ENCODE measurements at regions not wholly inside any gene's neighbourhood (a gene's known extent, or its start where the extent isn't known, plus 50 kb on each side); places are given as distances from the start of the nearest gene placed in this dataset.

DNA sequence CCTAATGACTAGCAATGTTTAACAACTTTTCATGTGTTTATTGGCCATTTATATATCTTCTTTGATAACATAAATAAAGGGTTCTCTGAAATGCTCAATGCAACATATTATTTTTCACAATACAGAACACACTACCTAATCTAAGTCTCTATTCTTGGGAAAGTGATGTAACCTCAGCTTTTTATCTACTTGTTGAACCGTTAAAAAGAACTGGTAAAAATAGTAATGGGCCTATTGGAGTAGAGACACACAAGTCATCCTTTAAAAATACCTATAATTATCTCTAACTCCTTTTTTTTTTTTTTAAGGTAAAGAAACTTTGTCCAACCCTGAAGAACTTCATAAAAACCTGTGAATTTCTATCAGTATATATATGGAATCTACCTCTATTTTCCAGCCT, 1067.7 kb upstream of the CELF4 start:
- no TSS peak for BruUV-seq (replicated peaks)
- H3K4me3 ChIP-seq = no peak overlapping the region
- H3K9me3 ChIP-seq (replicated peaks; ENCODE audit: control insufficient read depth, insufficient read depth, low read length) = no peaks in the 10 kb centered on the region
- TF ChIP-seq LARP7 (IDR thresholded peaks at IDR 0.05) = no peak
- TF ChIP-seq STAT1 (conservative IDR thresholded peaks at IDR 0.05) = no peak
- TF ChIP-seq ATF2 (IDR thresholded peaks at IDR 0.05; ENCODE audit: low read length) = no peak
- TF ChIP-seq IKZF1 (conservative IDR thresholded peaks at IDR 0.05) = no peak
- no peak for TF ChIP-seq NR2C1 (IDR thresholded peaks at IDR 0.05)
- 4% methylated on average over 1 of the region's 1 CpG for WGBS (ENCODE audit: insufficient coverage, insufficient replicate concordance, low lambda C conversion rate, missing lambda C conversion rate)
- H3K27ac ChIP-seq (ENCODE audit: control insufficient read depth, insufficient read depth) = no peak overlapping the region
- ChIA-PET SMC1A (ENCODE audit: uncharacterized antibody, unreplicated experiment) (no interaction called here), CTCF (no interaction called here), RAD21 (ENCODE audit: unreplicated experiment) (no interaction called here), POLR2A (no interaction called here)
- in situ Hi-C loops (cut with MboI) (no loop called here), intact Hi-C loops (cut with micrococcal nuclease; ENCODE audit: unreplicated experiment) (no loop called here)
- H3K27me3 ChIP-seq (replicated peaks in 1 of 2; ENCODE audit: control insufficient read depth in 2 of 2, insufficient read depth in 2 of 2, low read length in 1 of 2) = no peaks in the 10 kb centered on the region
- ATAC-seq (no peak), FAIRE-seq (no peak), DNase-seq (ENCODE audit: low read depth, low spot score) (no peak)
- H2AFZ ChIP-seq (ENCODE audit: control insufficient read depth, low read depth, low read length) = no peak overlapping the region
- no peaks in the 10 kb centered on the region for H3K36me3 ChIP-seq (ENCODE audit: control insufficient read depth in 2 of 2, insufficient read depth in 2 of 2, low read length in 1 of 2)
- H3K4me2 ChIP-seq (ENCODE audit: control insufficient read depth, insufficient read depth) = no peak overlapping the region
- H3K4me1 ChIP-seq (ENCODE audit: control insufficient read depth, insufficient read depth, low read length) = no peaks in the 10 kb centered on the region
- H3K9ac ChIP-seq (ENCODE audit: control insufficient read depth, insufficient read depth, low read length) = no peak overlapping the region
- no peaks in the 10 kb centered on the region for H3K79me2 ChIP-seq (ENCODE audit: control insufficient read depth, insufficient read depth, low read length)
- H4K20me1 ChIP-seq (ENCODE audit: control insufficient read depth, insufficient read depth) = no peaks in the 10 kb centered on the region

DNA sequence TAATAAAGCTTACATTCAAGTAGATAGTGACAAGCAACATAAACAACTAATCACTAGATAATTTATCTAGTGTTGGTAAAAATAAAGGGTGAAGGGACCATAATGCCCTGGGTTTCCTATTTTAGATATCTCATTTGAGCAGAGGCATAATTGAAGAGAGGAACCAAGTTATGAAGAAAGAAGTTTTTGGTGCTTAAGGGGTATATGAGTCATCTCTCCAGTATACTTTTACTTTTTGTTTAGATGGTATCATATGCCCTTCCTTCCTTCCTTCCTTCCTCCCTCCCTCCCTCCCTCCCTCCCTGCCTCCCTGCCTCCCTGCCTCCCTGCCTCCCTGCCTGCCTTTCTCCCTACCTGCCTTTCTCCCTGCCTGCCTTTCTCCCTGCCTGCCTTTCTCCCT, 1053.5 kb upstream of the CELF4 start:
- BruUV-seq (replicated peaks) = no TSS peak
- H3K36me3 ChIP-seq (ENCODE audit: control insufficient read depth in 2 of 2, insufficient read depth in 2 of 2, low read length in 1 of 2) = no peaks in the 10 kb centered on the region
- RAD21 ChIA-PET (ENCODE audit: unreplicated experiment) = no interaction called here
- no peaks in the 10 kb centered on the region for H3K27me3 ChIP-seq (replicated peaks in 1 of 2; ENCODE audit: control insufficient read depth in 2 of 2, insufficient read depth in 2 of 2, low read length in 1 of 2)
- H3K79me2 ChIP-seq (ENCODE audit: control insufficient read depth, insufficient read depth, low read length) = no peaks in the 10 kb centered on the region
- ATAC-seq = peak; percentile 54; the same call in 2 of the 3 replicates
- CTCF ChIA-PET = interaction anchor here (1.1 kb wide), 1 partner anchor 9 kb away, joined by 4 read pairs; no protein-coding TSS in a partner anchor
- no peak for DNase-seq (ENCODE audit: low read depth, low spot score)
- SMC1A ChIA-PET (ENCODE audit: uncharacterized antibody, unreplicated experiment) = interaction anchor here (0.7 kb wide), 1 partner anchor 115 kb away, joined by 3 read pairs; no protein-coding TSS in a partner anchor
- no peaks in the 10 kb centered on the region for H4K20me1 ChIP-seq (ENCODE audit: control insufficient read depth, insufficient read depth)
- intact Hi-C loops (cut with micrococcal nuclease; ENCODE audit: unreplicated experiment) = no loop called here
- no peaks in the 10 kb centered on the region for H3K4me1 ChIP-seq (ENCODE audit: control insufficient read depth, insufficient read depth, low read length)
- H3K4me2 ChIP-seq (ENCODE audit: control insufficient read depth, insufficient read depth) = no peak overlapping the region
- no peak overlapping the region for H3K27ac ChIP-seq (ENCODE audit: control insufficient read depth, insufficient read depth)
- no peak overlapping the region for H3K4me3 ChIP-seq
- FAIRE-seq = no peak
- in situ Hi-C loops (cut with MboI) = no loop called here
- TF ChIP-seq POLR2A (IDR thresholded peaks at IDR 0.05; ENCODE audit: low read depth, low read length) (no peak), SMARCA5 (IDR thresholded peaks at IDR 0.05) (no peak)
- TF ChIP-seq, protein P1, sequence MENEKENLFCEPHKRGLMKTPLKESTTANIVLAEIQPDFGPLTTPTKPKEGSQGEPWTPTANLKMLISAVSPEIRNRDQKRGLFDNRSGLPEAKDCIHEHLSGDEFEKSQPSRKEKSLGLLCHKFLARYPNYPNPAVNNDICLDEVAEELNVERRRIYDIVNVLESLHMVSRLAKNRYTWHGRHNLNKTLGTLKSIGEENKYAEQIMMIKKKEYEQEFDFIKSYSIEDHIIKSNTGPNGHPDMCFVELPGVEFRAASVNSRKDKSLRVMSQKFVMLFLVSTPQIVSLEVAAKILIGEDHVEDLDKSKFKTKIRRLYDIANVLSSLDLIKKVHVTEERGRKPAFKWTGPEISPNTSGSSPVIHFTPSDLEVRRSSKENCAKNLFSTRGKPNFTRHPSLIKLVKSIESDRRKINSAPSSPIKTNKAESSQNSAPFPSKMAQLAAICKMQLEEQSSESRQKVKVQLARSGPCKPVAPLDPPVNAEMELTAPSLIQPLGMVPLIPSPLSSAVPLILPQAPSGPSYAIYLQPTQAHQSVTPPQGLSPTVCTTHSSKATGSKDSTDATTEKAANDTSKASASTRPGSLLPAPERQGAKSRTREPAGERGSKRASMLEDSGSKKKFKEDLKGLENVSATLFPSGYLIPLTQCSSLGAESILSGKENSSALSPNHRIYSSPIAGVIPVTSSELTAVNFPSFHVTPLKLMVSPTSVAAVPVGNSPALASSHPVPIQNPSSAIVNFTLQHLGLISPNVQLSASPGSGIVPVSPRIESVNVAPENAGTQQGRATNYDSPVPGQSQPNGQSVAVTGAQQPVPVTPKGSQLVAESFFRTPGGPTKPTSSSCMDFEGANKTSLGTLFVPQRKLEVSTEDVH (IDR thresholded peaks at IDR 0.05; ENCODE audit: low read depth, partially characterized antibody) = no peak
- POLR2A ChIA-PET = no interaction called here
- H3K9me3 ChIP-seq (replicated peaks; ENCODE audit: control insufficient read depth, insufficient read depth, low read length) = no peaks in the 10 kb centered on the region
- no peak overlapping the region for H2AFZ ChIP-seq (ENCODE audit: control insufficient read depth, low read depth, low read length)
- no peak overlapping the region for H3K9ac ChIP-seq (ENCODE audit: control insufficient read depth, insufficient read depth, low read length)

Data from GM12878 (cell line).